ENCODE measurements at regions not wholly inside any gene's neighbourhood (a gene's known extent, or its start where the extent isn't known, plus 50 kb on each side); places are given as distances from the start of the nearest gene placed in this dataset.

DNA sequence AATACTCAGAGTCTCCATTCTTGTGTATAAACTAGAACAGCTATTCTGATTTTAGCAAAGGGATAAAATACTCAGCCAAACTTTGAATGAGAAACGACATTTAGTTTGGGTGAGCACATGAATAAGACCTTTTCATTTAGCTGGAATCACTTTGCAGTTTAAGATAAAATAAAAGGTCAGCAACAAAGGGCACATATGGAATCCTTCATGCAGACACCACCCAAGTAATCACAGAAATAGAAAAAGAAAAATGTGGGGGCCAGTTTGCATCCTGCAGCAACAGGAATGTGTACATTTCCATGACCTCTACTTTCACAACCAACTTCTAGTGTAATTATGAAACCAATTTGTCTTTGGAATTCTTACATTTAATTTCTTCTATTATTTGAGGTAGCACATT, 1637.4 kb downstream of the PCDH9 start:
- TF ChIP-seq ATF7 (IDR thresholded peaks at IDR 0.05; ENCODE audit: low read depth) (no peak), ZNF274 (IDR thresholded peaks at IDR 0.05; ENCODE audit: insufficient read depth, insufficient read length) (no peak), SMAD5 (IDR thresholded peaks at IDR 0.05; ENCODE audit: low read depth) (no peak), CREB1 (IDR thresholded peaks at IDR 0.05; ENCODE audit: low read depth) (no peak), RFX5 (IDR thresholded peaks at IDR 0.05; ENCODE audit: low read depth, low read length) (no peak), RAD51 (IDR thresholded peaks at IDR 0.05) (no peak), CREM (IDR thresholded peaks at IDR 0.05; ENCODE audit: low read depth) (no peak)
- TF ChIP-seq, protein P1, sequence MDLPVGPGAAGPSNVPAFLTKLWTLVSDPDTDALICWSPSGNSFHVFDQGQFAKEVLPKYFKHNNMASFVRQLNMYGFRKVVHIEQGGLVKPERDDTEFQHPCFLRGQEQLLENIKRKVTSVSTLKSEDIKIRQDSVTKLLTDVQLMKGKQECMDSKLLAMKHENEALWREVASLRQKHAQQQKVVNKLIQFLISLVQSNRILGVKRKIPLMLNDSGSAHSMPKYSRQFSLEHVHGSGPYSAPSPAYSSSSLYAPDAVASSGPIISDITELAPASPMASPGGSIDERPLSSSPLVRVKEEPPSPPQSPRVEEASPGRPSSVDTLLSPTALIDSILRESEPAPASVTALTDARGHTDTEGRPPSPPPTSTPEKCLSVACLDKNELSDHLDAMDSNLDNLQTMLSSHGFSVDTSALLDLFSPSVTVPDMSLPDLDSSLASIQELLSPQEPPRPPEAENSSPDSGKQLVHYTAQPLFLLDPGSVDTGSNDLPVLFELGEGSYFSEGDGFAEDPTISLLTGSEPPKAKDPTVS (IDR thresholded peaks at IDR 0.05; ENCODE audit: low read depth, low read length) = no peak
- TF ChIP-seq, protein P2, sequence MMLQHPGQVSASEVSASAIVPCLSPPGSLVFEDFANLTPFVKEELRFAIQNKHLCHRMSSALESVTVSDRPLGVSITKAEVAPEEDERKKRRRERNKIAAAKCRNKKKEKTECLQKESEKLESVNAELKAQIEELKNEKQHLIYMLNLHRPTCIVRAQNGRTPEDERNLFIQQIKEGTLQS (IDR thresholded peaks at IDR 0.05; ENCODE audit: borderline replicate concordance, extremely low read depth, low read depth, low read length) = no peak
- TF ChIP-seq, protein P3, sequence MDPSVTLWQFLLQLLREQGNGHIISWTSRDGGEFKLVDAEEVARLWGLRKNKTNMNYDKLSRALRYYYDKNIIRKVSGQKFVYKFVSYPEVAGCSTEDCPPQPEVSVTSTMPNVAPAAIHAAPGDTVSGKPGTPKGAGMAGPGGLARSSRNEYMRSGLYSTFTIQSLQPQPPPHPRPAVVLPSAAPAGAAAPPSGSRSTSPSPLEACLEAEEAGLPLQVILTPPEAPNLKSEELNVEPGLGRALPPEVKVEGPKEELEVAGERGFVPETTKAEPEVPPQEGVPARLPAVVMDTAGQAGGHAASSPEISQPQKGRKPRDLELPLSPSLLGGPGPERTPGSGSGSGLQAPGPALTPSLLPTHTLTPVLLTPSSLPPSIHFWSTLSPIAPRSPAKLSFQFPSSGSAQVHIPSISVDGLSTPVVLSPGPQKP (IDR thresholded peaks at IDR 0.05; ENCODE audit: low read depth, low read length) = no peak
- H3K4me1 ChIP-seq (ENCODE audit: control insufficient read depth, insufficient read depth, low read length) = no peaks in the 10 kb centered on the region
- ATAC-seq = no peak
- no peaks in the 10 kb centered on the region for H3K79me2 ChIP-seq (ENCODE audit: control insufficient read depth, insufficient read depth, low read length)
- WGBS (ENCODE audit: insufficient coverage, insufficient replicate concordance, low lambda C conversion rate, missing lambda C conversion rate) = 0% methylated on average over 1 of the region's 1 CpG
- H4K20me1 ChIP-seq (ENCODE audit: control insufficient read depth, insufficient read depth) = no peaks in the 10 kb centered on the region
- H3K9me3 ChIP-seq (replicated peaks; ENCODE audit: control insufficient read depth, insufficient read depth, low read length) = no peaks in the 10 kb centered on the region
- H3K4me3 ChIP-seq = no peak overlapping the region
- SMC1A ChIA-PET (ENCODE audit: uncharacterized antibody, unreplicated experiment) = interaction anchor here (1.6 kb wide), 2 partner anchors 16 to 33 kb away, joined by 3 to 5 read pairs; no protein-coding TSS in a partner anchor
- in situ Hi-C loops (cut with MboI) (no loop called here), intact Hi-C loops (cut with micrococcal nuclease; ENCODE audit: unreplicated experiment) (no loop called here)
- FAIRE-seq = no peak
- no peak overlapping the region for H3K4me2 ChIP-seq (ENCODE audit: control insufficient read depth, insufficient read depth)
- BruUV-seq (replicated peaks) = no TSS peak
- POLR2A ChIA-PET = no interaction called here
- no peak for DNase-seq (ENCODE audit: low read depth, low spot score)
- CTCF ChIA-PET = interaction anchor here (0.7 kb wide), 1 partner anchor 834 kb away, joined by 3 read pairs; no protein-coding TSS in a partner anchor
- RAD21 ChIA-PET (ENCODE audit: unreplicated experiment) = no interaction called here
- no peaks in the 10 kb centered on the region for H3K36me3 ChIP-seq (ENCODE audit: control insufficient read depth in 2 of 2, insufficient read depth in 2 of 2, low read length in 1 of 2)
- H3K9ac ChIP-seq (ENCODE audit: control insufficient read depth, insufficient read depth, low read length) = no peak overlapping the region
- H3K27ac ChIP-seq (ENCODE audit: control insufficient read depth, insufficient read depth) = no peak overlapping the region
- H2AFZ ChIP-seq (ENCODE audit: control insufficient read depth, low read depth, low read length) = no peak overlapping the region
- H3K27me3 ChIP-seq (replicated peaks in 1 of 2; ENCODE audit: control insufficient read depth in 2 of 2, insufficient read depth in 2 of 2, low read length in 1 of 2) = no peaks in the 10 kb centered on the region
